ENCODE measurements at regions not wholly inside any gene's neighbourhood (a gene's known extent, or its start where the extent isn't known, plus 50 kb on each side); places are given as distances from the start of the nearest gene placed in this dataset.

DNA sequence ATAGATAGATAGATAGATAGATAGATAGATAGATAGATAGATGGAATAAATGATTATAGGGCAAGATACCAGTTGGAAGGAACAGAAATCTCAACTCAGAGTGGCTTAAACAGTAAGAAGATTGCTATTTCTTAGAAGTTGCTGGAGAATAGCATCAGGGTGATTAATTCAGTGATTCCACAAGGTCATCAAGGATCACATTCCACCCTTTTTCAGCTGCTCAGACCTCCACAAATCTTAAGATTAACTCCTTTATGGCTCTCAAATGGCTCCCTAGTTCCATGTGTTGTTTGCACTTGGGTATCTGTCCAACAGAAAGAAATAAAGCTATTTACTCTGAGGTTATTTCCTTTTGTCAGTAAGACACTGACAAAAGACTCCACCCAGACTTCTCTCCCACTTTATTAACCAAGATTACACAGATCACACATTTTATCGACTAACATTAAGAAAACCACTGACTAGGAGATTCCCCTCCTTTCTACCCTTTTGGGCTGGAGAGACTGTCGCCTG is 68.3 kb upstream of the KIF16B start:
- H4K5ac ChIP-seq (ENCODE audit: insufficient read length, low read depth, low read length), result no peak overlapping the region

More for the DNA sequence above, 68.3 kb upstream of the KIF16B start:
- Histone ChIP-seq H2AFZ (ENCODE audit: low read length) (no peak overlapping the region), H2AK5ac (ENCODE audit: insufficient read length, low read length) (no peak overlapping the region), H2BK12ac (ENCODE audit: insufficient read length, low read depth, low read length) (no peak overlapping the region), H3K18ac (ENCODE audit: insufficient read length, low read depth, low read length) (no peak overlapping the region), H3K4ac (ENCODE audit: low read depth, low read length) (no peak overlapping the region), H2BK15ac (ENCODE audit: low read depth, low read length) (no peak overlapping the region), H2BK5ac (ENCODE audit: insufficient read length, low read length) (no peak overlapping the region), H3K27me3 (ENCODE audit: insufficient read depth, low read length) (no peaks in the 10 kb centered on the region), H3K14ac (ENCODE audit: insufficient read depth, low read length) (no peak overlapping the region), H2BK20ac (ENCODE audit: low read depth, low read length, poor library complexity, severe bottlenecking) (no peak overlapping the region), H3K23me2 (ENCODE audit: insufficient read length, low read depth, low read length, poor library complexity, severe bottlenecking) (no peaks in the 10 kb centered on the region), H4K8ac (replicated peaks; ENCODE audit: insufficient read length, low read depth, low read length) (no peak overlapping the region), H4K20me1 (ENCODE audit: control insufficient read depth, insufficient read depth, insufficient read length) (no peaks in the 10 kb centered on the region), H3K79me2 (ENCODE audit: insufficient read depth, low read length) (0 out of 2 replicates have a peak, but pooled peaks cover 1% of the 10 kb centered on the region), H3K79me1 (ENCODE audit: insufficient read depth, low read depth, low read length, poor library complexity, severe bottlenecking) (no peaks in the 10 kb centered on the region), H3K56ac (ENCODE audit: insufficient read length, low read depth, low read length) (no peak overlapping the region), H3T11ph (ENCODE audit: low read length) (no peak overlapping the region), H3K9ac (ENCODE audit: extremely low read depth, insufficient read length, low read length) (no peak overlapping the region), H4K91ac (ENCODE audit: insufficient read length, low read depth, low read length) (no peak overlapping the region), H3K4me2 (ENCODE audit: insufficient read depth, insufficient read length, low read length) (no peak overlapping the region), H3K4me1 (ENCODE audit: insufficient read depth, low read length) (no peaks in the 10 kb centered on the region), H3K9me3 (ENCODE audit: control insufficient read depth, low read depth, low read length) (no peaks in the 10 kb centered on the region), H3K27ac (ENCODE audit: insufficient read length, low read depth, low read length) (no peak overlapping the region), H3K23ac (ENCODE audit: insufficient read length, low read depth, low read length) (no peak overlapping the region), H2BK120ac (ENCODE audit: low read depth, low read length, poor library complexity, severe bottlenecking) (no peak overlapping the region)
- no peak for DNase-seq
- WGBS (ENCODE audit: extremely low coverage, insufficient read length, low lambda C conversion rate), result no CpG with 5 or more reads among the region's 2 CpGs
- Mint-ChIP-seq H3K36me3 (ENCODE audit: insufficient read depth in 1 of 3, low read depth in 3 of 3) (no peaks in the 10 kb centered on the region), H3K27me3 (ENCODE audit: low read depth) (no peaks in the 10 kb centered on the region), H3K4me1 (no peaks in the 10 kb centered on the region; a peak in 1 of 4 replicates), H3K9me3 (peaks cover 0 to 5% of the 10 kb centered on the region in 2 experiments; a peak in 3 of 5 replicates), H3K27ac (no peak overlapping the region), H3K4me3 (no peak overlapping the region)
- TF ChIP-seq, protein P1, sequence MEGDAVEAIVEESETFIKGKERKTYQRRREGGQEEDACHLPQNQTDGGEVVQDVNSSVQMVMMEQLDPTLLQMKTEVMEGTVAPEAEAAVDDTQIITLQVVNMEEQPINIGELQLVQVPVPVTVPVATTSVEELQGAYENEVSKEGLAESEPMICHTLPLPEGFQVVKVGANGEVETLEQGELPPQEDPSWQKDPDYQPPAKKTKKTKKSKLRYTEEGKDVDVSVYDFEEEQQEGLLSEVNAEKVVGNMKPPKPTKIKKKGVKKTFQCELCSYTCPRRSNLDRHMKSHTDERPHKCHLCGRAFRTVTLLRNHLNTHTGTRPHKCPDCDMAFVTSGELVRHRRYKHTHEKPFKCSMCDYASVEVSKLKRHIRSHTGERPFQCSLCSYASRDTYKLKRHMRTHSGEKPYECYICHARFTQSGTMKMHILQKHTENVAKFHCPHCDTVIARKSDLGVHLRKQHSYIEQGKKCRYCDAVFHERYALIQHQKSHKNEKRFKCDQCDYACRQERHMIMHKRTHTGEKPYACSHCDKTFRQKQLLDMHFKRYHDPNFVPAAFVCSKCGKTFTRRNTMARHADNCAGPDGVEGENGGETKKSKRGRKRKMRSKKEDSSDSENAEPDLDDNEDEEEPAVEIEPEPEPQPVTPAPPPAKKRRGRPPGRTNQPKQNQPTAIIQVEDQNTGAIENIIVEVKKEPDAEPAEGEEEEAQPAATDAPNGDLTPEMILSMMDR (conservative IDR thresholded peaks at IDR 0.05), result no peak
